HCT116 (cell line): ENCODE measurements at regions not wholly inside any gene's neighbourhood (a gene's known extent, or its start where the extent isn't known, plus 50 kb on each side); places are given as distances from the start of the nearest gene placed in this dataset.

Source experiments
- ATAC-seq: fragments of 200-7000 bp; cut with Tn5 transposase; 2 replicates; pipeline ENCODE4 v1.9.1; 2020; ENCODE audit warnings: mild to moderate bottlenecking, moderate library complexity
- BruUV-seq: library from RNA; stranded (reverse); fragments of 400-500 nt; replicated peaks from 2 replicates; lab custom pipeline; 2021; lab: Mats Ljungman, UMichigan
- CTCF ChIA-PET: fragments of 300-600 bp; sonication (Branson Sonifier 250); formaldehyde crosslinking; loops from one replicate; lab custom pipeline; 2021; ENCODE audit warnings: antibody characterized with exemption; lab: Charles Lee
- POLR2A ChIA-PET: fragments of 300-600, 350-600 bp; sonication (Branson Sonifier 250); formaldehyde crosslinking; loops from one replicate; lab custom pipeline; 2021; ENCODE audit warnings: antibody characterized with exemption; lab: Charles Lee
- RAD21 ChIA-PET, 2 experiments: fragments of 300-600 bp; sonication (Branson Sonifier 250); formaldehyde crosslinking; loops; one replicate each; lab custom pipeline; 2023; ENCODE audit warnings: low total read pairs in 2 of 2; ENCODE audit not compliant: uncharacterized antibody in 2 of 2, unreplicated experiment in 2 of 2, low non-redundant PET in 1 of 2; lab: Charles Lee
- DNase-seq: peaks from one replicate; pipeline ENCODE4 v3.0.0-alpha.2; 2010; ENCODE audit warnings: low read depth, low spot score
- H2AFZ ChIP-seq: fragments of 200-600 bp; shearing (Covaris generic), sonication (generic); 2 replicates; pipeline ENCODE4 v1.6.1; 2017; ENCODE audit warnings: low read depth, mixed run types, mixed read lengths, antibody characterized with exemption, low read length; ENCODE audit not compliant: poor library complexity, severe bottlenecking
- H3K27ac ChIP-seq: 2 replicates; pipeline ENCODE4 v1.5.1; 2012; ENCODE audit warnings: low read depth, low read length
- H3K27me3 ChIP-seq: fragments of 200-600 bp; sonication (generic); 2 replicates; pipeline ENCODE4 v1.6.1; 2016; ENCODE audit warnings: mixed run types, low read length, mixed read lengths; ENCODE audit not compliant: insufficient read depth
- H3K36me3 ChIP-seq, 2 experiments: fragments of 200-500 bp in 1 of 2; fragments of 200-600 bp in 1 of 2; sonication (Bioruptor generic) in 1 of 2; sonication (generic) in 1 of 2; 2 replicates each; pipeline versions ENCODE4 v1.5.1 to v1.6.1; 2014 to 2016; ENCODE audit warnings: low read length in 2 of 2, inconsistent platforms in 1 of 2, mixed read lengths in 1 of 2, mixed run types in 1 of 2; ENCODE audit not compliant: insufficient read depth in 2 of 2, control insufficient read depth in 1 of 2
- H3K4me1 ChIP-seq, 2 experiments: fragments of 200-600 bp in 1 of 2; sonication (generic) in 1 of 2; 2 replicates each; pipeline versions ENCODE4 v1.5.1 to v1.6.1; 2012 to 2017; ENCODE audit warnings: low read length in 2 of 2, inconsistent platforms in 1 of 2, mild to moderate bottlenecking in 1 of 2, mixed read lengths in 1 of 2, mixed run types in 1 of 2, moderate library complexity in 1 of 2; ENCODE audit not compliant: insufficient read depth in 2 of 2, control insufficient read depth in 1 of 2
- H3K4me2 ChIP-seq: fragments of 200-600 bp; sonication (generic); 2 replicates; pipeline ENCODE4 v1.6.1; 2017; ENCODE audit warnings: mixed run types, low read length, mixed read lengths
- H3K4me3 ChIP-seq, 2 experiments: fragments of 200-600 bp in 1 of 2; sonication (generic) in 1 of 2; replicated peaks in 1 of 2; 2 replicates each; pipeline ENCODE4 v1.5.1; 2011 to 2016; ENCODE audit warnings: low read length in 2 of 2, control low read depth in 1 of 2, low read depth in 1 of 2, mild to moderate bottlenecking in 1 of 2, mixed read lengths in 1 of 2, mixed run types in 1 of 2
- H3K79me2 ChIP-seq: fragments of 200-600 bp; sonication (generic); 2 replicates; pipeline ENCODE4 v1.6.1; 2017; ENCODE audit warnings: mild to moderate bottlenecking, mixed run types, low read length, moderate library complexity, mixed read lengths; ENCODE audit not compliant: insufficient read depth
- H3K9ac ChIP-seq: fragments of 200-600 bp; sonication (generic); 2 replicates; pipeline ENCODE4 v1.6.1; 2016; ENCODE audit warnings: low read length, mixed read lengths
- H3K9me2 ChIP-seq: fragments of 200-600 bp; sonication (generic), shearing (Covaris generic); 2 replicates; pipeline ENCODE4 v1.6.1; 2017; ENCODE audit warnings: mixed run types, mild to moderate bottlenecking, moderate library complexity; ENCODE audit not compliant: insufficient read depth
- H3K9me3 ChIP-seq, 2 experiments: fragments of 200-500 bp in 1 of 2; fragments of 200-600 bp in 1 of 2; sonication (Bioruptor generic) in 1 of 2; sonication (generic) in 1 of 2; 2 replicates each; pipeline ENCODE4 v1.6.1; 2014 to 2017; ENCODE audit warnings: low read length in 2 of 2, mixed read lengths in 2 of 2, inconsistent platforms in 1 of 2, low read depth in 1 of 2, mild to moderate bottlenecking in 1 of 2, mixed run types in 1 of 2, moderate library complexity in 1 of 2; ENCODE audit not compliant: control insufficient read depth in 1 of 2, insufficient read depth in 1 of 2
- H4K20me1 ChIP-seq: fragments of 200-600 bp; sonication (generic), shearing (Covaris generic); 2 replicates; pipeline ENCODE4 v1.6.1; 2017; ENCODE audit warnings: mixed run types, mild to moderate bottlenecking, moderate library complexity; ENCODE audit not compliant: insufficient read depth
- CBX3 ChIP-seq: IDR thresholded peaks from 2 replicates; pipeline ENCODE4 v1.6.1; 2012; ENCODE audit warnings: low read depth
- CEBPB ChIP-seq: IDR thresholded peaks from 2 replicates; pipeline ENCODE4 v1.6.1; 2012; ENCODE audit warnings: low read depth
- ELF1 ChIP-seq: IDR thresholded peaks from 2 replicates; pipeline ENCODE4 v1.6.1; 2012; ENCODE audit warnings: low read depth, borderline replicate concordance
- EZH2 ChIP-seq: fragments of 200-600 bp; sonication (generic); IDR thresholded peaks from 2 replicates; pipeline ENCODE4 v1.6.1; 2017; ENCODE audit warnings: antibody characterized with exemption, mixed run types
- JUND ChIP-seq: IDR thresholded peaks from 2 replicates; pipeline ENCODE4 v1.6.1; 2012
- POLR2A ChIP-seq: IDR thresholded peaks from 2 replicates; pipeline ENCODE4 v1.7.0; 2011; ENCODE audit warnings: borderline replicate concordance; ENCODE audit not compliant: insufficient read depth, insufficient read length; ENCODE audit errors: extremely low read depth
- RAD21 ChIP-seq: IDR thresholded peaks from 2 replicates; pipeline ENCODE4 v1.6.1; 2012; ENCODE audit warnings: low read depth, mild to moderate bottlenecking
- SRF ChIP-seq: IDR thresholded peaks from 2 replicates; pipeline ENCODE4 v1.6.1; 2012; ENCODE audit warnings: low read depth
- TCF7L2 ChIP-seq: IDR thresholded peaks from 2 replicates; pipeline ENCODE4 v1.7.0; 2011; ENCODE audit warnings: borderline replicate concordance, inconsistent platforms; ENCODE audit not compliant: insufficient read depth, insufficient read length; ENCODE audit errors: extremely low read depth
- ZFX ChIP-seq: fragments of 450-650 bp; IDR thresholded peaks from 2 replicates; pipeline ENCODE4 v1.6.1; 2017
- ZNF274 ChIP-seq: fragments of 200-500 bp; sonication (Bioruptor generic); IDR thresholded peaks from 2 replicates; pipeline ENCODE4 v1.6.1; 2014; ENCODE audit warnings: mild to moderate bottlenecking, low read depth, low read length, inconsistent platforms
- intact Hi-C: fragments of 100-400 bp; cut with micrococcal nuclease; formaldehyde crosslinking; loops from 2 replicates; pipeline ENCODE4 v1.10.0; 2022
- TF ChIP-seq, protein P1 (sequence below): IDR thresholded peaks from 2 replicates; pipeline ENCODE4 v1.6.1; 2012
- TF ChIP-seq, protein P2 (sequence below): IDR thresholded peaks from 2 replicates; pipeline ENCODE4 v1.6.1; 2012; ENCODE audit warnings: low read depth
- TF ChIP-seq, protein P3 (sequence below), 3 experiments: fragments of 200-600 bp in 1 of 3; sonication (generic) in 1 of 3; IDR thresholded peaks in 2 of 3; conservative IDR thresholded peaks in 1 of 3; 2 replicates each; pipeline ENCODE4 v1.5.1; 2012 to 2017; ENCODE audit warnings: low read depth in 2 of 3, low read length in 2 of 3, antibody characterized with exemption in 1 of 3, borderline replicate concordance in 1 of 3, control low read depth in 1 of 3, mild to moderate bottlenecking in 1 of 3, mixed read lengths in 1 of 3, mixed run types in 1 of 3, moderate library complexity in 1 of 3; ENCODE audit not compliant: insufficient read depth in 1 of 3

DNA sequence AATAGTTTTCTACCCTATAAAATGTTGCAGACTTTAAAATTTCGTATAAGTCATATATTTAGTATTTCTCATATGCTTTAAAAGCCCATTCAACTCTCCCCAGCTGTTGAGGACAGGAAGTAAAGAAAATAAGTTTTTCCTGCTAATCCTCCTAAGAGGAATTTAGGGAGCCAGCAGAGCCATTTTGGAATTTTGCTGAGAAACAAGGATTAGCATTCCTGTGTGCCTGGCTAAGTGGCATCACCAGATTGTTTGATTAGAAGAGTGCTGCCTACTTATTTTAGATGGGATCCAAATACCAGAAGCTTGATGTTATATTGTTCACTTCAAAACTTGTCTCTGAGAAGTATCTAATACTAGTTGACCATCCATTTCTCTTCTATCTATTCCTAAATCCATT lies 131.2 kb upstream of the HHIP start:
- Histone ChIP-seq H4K20me1 (no peaks in the 10 kb centered on the region), H2AFZ (no peak overlapping the region), H3K4me1 (no peaks in the 10 kb centered on the region), H3K4me2 (no peak overlapping the region)
- no TSS peak for BruUV-seq
- TF ChIP-seq EZH2 (no peak), CEBPB (no peak), ZNF274 (no peak), POLR2A (no peak), ZFX (no peak), TCF7L2 (no peak), SRF (no peak), RAD21 (no peak), CBX3 (no peak), JUND (no peak), ELF1 (no peak)
- TF ChIP-seq, protein P1, sequence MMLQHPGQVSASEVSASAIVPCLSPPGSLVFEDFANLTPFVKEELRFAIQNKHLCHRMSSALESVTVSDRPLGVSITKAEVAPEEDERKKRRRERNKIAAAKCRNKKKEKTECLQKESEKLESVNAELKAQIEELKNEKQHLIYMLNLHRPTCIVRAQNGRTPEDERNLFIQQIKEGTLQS = no peak
- TF ChIP-seq, protein P2, sequence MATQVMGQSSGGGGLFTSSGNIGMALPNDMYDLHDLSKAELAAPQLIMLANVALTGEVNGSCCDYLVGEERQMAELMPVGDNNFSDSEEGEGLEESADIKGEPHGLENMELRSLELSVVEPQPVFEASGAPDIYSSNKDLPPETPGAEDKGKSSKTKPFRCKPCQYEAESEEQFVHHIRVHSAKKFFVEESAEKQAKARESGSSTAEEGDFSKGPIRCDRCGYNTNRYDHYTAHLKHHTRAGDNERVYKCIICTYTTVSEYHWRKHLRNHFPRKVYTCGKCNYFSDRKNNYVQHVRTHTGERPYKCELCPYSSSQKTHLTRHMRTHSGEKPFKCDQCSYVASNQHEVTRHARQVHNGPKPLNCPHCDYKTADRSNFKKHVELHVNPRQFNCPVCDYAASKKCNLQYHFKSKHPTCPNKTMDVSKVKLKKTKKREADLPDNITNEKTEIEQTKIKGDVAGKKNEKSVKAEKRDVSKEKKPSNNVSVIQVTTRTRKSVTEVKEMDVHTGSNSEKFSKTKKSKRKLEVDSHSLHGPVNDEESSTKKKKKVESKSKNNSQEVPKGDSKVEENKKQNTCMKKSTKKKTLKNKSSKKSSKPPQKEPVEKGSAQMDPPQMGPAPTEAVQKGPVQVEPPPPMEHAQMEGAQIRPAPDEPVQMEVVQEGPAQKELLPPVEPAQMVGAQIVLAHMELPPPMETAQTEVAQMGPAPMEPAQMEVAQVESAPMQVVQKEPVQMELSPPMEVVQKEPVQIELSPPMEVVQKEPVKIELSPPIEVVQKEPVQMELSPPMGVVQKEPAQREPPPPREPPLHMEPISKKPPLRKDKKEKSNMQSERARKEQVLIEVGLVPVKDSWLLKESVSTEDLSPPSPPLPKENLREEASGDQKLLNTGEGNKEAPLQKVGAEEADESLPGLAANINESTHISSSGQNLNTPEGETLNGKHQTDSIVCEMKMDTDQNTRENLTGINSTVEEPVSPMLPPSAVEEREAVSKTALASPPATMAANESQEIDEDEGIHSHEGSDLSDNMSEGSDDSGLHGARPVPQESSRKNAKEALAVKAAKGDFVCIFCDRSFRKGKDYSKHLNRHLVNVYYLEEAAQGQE = no peak
- TF ChIP-seq, protein P3, sequence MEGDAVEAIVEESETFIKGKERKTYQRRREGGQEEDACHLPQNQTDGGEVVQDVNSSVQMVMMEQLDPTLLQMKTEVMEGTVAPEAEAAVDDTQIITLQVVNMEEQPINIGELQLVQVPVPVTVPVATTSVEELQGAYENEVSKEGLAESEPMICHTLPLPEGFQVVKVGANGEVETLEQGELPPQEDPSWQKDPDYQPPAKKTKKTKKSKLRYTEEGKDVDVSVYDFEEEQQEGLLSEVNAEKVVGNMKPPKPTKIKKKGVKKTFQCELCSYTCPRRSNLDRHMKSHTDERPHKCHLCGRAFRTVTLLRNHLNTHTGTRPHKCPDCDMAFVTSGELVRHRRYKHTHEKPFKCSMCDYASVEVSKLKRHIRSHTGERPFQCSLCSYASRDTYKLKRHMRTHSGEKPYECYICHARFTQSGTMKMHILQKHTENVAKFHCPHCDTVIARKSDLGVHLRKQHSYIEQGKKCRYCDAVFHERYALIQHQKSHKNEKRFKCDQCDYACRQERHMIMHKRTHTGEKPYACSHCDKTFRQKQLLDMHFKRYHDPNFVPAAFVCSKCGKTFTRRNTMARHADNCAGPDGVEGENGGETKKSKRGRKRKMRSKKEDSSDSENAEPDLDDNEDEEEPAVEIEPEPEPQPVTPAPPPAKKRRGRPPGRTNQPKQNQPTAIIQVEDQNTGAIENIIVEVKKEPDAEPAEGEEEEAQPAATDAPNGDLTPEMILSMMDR (IDR thresholded peaks at IDR 0.05 in 2 of 3, conservative IDR thresholded peaks at IDR 0.05 in 1 of 3; ENCODE audit: borderline replicate concordance in 1 of 3, insufficient read depth in 1 of 3, low read depth in 2 of 3, low read length in 2 of 3) = no peak
- TF ChIP-seq, all 23 proteins: peak for 0
- H3K27me3 ChIP-seq = no peaks in the 10 kb centered on the region
- no peaks in the 10 kb centered on the region for H3K9me2 ChIP-seq
- no peaks in the 10 kb centered on the region for H3K79me2 ChIP-seq
- intact Hi-C loops = no loop called here
- ChIA-PET CTCF (no interaction called here), RAD21 (no interaction called here), POLR2A (no interaction called here)
- no peak overlapping the region for H3K27ac ChIP-seq
- ATAC-seq (no peak), DNase-seq (no peak)
- no peak overlapping the region for H3K4me3 ChIP-seq
- H3K9ac ChIP-seq = no peak overlapping the region
- no peaks in the 10 kb centered on the region for H3K9me3 ChIP-seq
- no peaks in the 10 kb centered on the region for H3K36me3 ChIP-seq
